ENCODE measurements at regions not wholly inside any gene's neighbourhood (a gene's known extent, or its start where the extent isn't known, plus 50 kb on each side); places are given as distances from the start of the nearest gene placed in this dataset.

DNA sequence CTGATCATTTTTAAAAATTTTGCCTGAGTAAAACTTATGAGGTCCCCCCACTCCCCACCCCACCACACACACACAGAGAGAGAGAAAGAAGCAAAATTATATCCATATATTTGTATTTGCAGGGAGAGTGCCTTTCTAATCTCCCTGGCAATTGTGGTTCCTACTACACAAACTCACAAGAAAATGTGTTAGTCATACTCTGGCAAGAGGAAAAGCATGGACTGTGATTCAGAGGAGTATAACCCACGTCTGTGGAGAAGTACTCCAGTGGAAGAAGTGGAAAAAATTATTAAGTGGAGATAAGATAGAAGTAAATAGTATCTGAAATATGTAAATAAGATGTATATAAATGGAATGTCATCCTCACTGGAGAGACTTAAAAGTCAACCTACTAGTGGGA is 114.0 kb downstream of the DSEL start:
- no peak for TF ChIP-seq POLR2A (IDR thresholded peaks at IDR 0.05)
- TF ChIP-seq, protein P1, sequence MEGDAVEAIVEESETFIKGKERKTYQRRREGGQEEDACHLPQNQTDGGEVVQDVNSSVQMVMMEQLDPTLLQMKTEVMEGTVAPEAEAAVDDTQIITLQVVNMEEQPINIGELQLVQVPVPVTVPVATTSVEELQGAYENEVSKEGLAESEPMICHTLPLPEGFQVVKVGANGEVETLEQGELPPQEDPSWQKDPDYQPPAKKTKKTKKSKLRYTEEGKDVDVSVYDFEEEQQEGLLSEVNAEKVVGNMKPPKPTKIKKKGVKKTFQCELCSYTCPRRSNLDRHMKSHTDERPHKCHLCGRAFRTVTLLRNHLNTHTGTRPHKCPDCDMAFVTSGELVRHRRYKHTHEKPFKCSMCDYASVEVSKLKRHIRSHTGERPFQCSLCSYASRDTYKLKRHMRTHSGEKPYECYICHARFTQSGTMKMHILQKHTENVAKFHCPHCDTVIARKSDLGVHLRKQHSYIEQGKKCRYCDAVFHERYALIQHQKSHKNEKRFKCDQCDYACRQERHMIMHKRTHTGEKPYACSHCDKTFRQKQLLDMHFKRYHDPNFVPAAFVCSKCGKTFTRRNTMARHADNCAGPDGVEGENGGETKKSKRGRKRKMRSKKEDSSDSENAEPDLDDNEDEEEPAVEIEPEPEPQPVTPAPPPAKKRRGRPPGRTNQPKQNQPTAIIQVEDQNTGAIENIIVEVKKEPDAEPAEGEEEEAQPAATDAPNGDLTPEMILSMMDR (IDR thresholded peaks at IDR 0.05), result no peak
- TF ChIP-seq EP300 (IDR thresholded peaks at IDR 0.05), result no peak
- no peak for TF ChIP-seq POLR2AphosphoS5 (IDR thresholded peaks at IDR 0.05)
